LNCAP (cell line): ENCODE measurements at regions not wholly inside any gene's neighbourhood (a gene's known extent, or its start where the extent isn't known, plus 50 kb on each side); places are given as distances from the start of the nearest gene placed in this dataset.

Experiments
- CTCF ChIP-seq: fragments of 450-650 bp; IDR thresholded peaks from 2 replicates; pipeline ENCODE4 v1.5.1; 2017; ENCODE audit warnings: mild to moderate bottlenecking

GRCh38 chr2:40034801-40035200 is 255.7 kb upstream of the THUMPD2 start:
- no peak for TF ChIP-seq CTCF

- TF ChIP-seq CTCF = no peak
These were observed 255.1 kb upstream of the THUMPD2 start for GRCh38 chr2:40034198-40034597.

- TF ChIP-seq CTCF = no peak
These were observed 254.7 kb upstream of the THUMPD2 start for GRCh38 chr2:40033781-40034180.

- TF ChIP-seq CTCF = no peak
These were observed 253.7 kb upstream of the THUMPD2 start for GRCh38 chr2:40032650-40033319.

- no peak for TF ChIP-seq CTCF
These were observed 251.5 kb upstream of the THUMPD2 start for GRCh38 chr2:40030456-40030975.

GRCh38 chr2:40028792-40029488 is 249.9 kb upstream of the THUMPD2 start:
- TF ChIP-seq CTCF = no peak

- TF ChIP-seq CTCF = no peak
These were observed 248.9 kb upstream of the THUMPD2 start for GRCh38 chr2:40027968-40028367.
